Neural cell (in vitro differentiated cells): ENCODE measurements at regions not wholly inside any gene's neighbourhood (a gene's known extent, or its start where the extent isn't known, plus 50 kb on each side); places are given as distances from the start of the nearest gene placed in this dataset.
"Not testable (repeated sequence)": the region's sequence is repeated elsewhere in the genome, so short reads cannot be mapped to it uniquely, and the experiment has no call there.

ENCODE experiments used
- CTCF ChIP-seq: fragments of 450-650 bp; IDR thresholded peaks from 2 replicates; pipeline ENCODE4 v1.5.1; 2014; ENCODE audit warnings: antibody characterized with exemption, mild to moderate bottlenecking, moderate library complexity; ENCODE audit not compliant: poor library complexity, severe bottlenecking
- EP300 ChIP-seq: fragments of 450-650 bp; conservative IDR thresholded peaks from 2 replicates; pipeline ENCODE4 v1.6.1; 2014; ENCODE audit warnings: antibody characterized with exemption, mild to moderate bottlenecking, moderate library complexity; ENCODE audit not compliant: poor library complexity, severe bottlenecking
- EZH2 ChIP-seq: fragments of 200-600, 300-800 bp; shearing (Covaris generic), sonication (generic); IDR thresholded peaks from 2 replicates; pipeline ENCODE4 v1.6.1; 2014; ENCODE audit warnings: antibody characterized with exemption, low read length, borderline replicate concordance, mild to moderate bottlenecking; ENCODE audit not compliant: insufficient read depth, poor library complexity, severe bottlenecking
- POLR2AphosphoS5 ChIP-seq: IDR thresholded peaks from 2 replicates; pipeline ENCODE4 v1.6.1; 2012
- RAD21 ChIP-seq: fragments of 450-650 bp; conservative IDR thresholded peaks from 2 replicates; pipeline ENCODE4 v1.6.1; 2014; ENCODE audit warnings: antibody characterized with exemption, mild to moderate bottlenecking, moderate library complexity
- SMC3 ChIP-seq: fragments of 450-650 bp; conservative IDR thresholded peaks from 2 replicates; pipeline ENCODE4 v1.6.1; 2014; ENCODE audit warnings: antibody characterized with exemption, mild to moderate bottlenecking, moderate library complexity; ENCODE audit not compliant: poor library complexity
- TAF1 ChIP-seq: IDR thresholded peaks from 2 replicates; pipeline ENCODE4 v1.6.1; 2012; ENCODE audit warnings: low read depth

- TF ChIP-seq POLR2AphosphoS5, EP300, CTCF, SMC3, RAD21, EZH2, TAF1: not testable (repeated sequence)
These were observed 1759.8 kb upstream of the DEFB115 start for GRCh38 chr20:29497684-29498083.
